ENCODE measurements at regions not wholly inside any gene's neighbourhood (a gene's known extent, or its start where the extent isn't known, plus 50 kb on each side); places are given as distances from the start of the nearest gene placed in this dataset.

DNA sequence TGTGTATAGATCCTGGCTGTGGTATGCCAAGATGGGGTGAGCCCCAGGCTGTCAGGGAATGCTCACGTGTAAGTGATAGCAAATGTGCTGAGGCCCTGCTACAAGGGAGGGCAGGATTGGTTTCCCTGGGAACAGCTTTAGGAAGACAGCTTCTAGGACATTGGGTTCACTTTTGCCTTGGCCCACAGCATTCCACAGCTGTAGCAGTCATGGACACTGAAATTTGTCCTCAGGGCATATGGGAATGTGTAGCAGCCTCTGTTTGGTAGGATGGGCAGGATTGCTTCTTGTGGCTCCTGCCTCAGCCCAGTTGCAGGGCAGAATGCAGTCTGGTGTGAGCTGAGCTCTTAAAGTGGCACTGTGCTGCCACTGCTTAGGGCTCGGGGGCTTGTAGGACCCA lies 1061.7 kb upstream of the WWC1 start (continued):
- TF ChIP-seq CEBPZ (IDR thresholded peaks at IDR 0.05; ENCODE audit: low read depth, low read length) (no peak), MEF2B (IDR thresholded peaks at IDR 0.05; ENCODE audit: partially characterized antibody, poor library complexity, severe bottlenecking) (no peak)

DNA sequence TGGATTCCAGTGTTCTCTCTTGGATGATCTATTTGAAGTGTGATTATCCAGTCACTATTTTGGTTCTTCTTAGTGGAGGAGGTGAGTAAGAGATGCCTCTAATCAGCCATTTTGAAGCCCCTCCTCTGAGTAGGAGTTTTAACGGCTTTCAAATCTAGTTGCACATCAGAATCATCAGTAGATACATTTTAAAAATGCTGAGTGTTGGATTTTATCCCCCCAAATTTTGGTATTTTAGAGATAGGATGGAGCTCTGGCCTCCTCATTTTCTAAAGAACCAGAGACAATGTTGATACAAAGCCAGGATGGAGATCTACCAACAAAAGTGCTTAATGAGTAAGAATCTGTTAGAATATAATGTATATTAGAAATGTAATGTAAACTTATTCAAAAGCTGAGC lies 1061.0 kb upstream of the WWC1 start:
- FAIRE-seq (no peak), ATAC-seq (no peak), DNase-seq (ENCODE audit: low read depth, low spot score) (no peak)
- no TSS peak for BruUV-seq (replicated peaks)
- WGBS (ENCODE audit: insufficient coverage, insufficient replicate concordance, low lambda C conversion rate, missing lambda C conversion rate): 0% methylated on average over 1 of the region's 1 CpG
- ChIA-PET SMC1A (ENCODE audit: uncharacterized antibody, unreplicated experiment) (no interaction called here), RAD21 (ENCODE audit: unreplicated experiment) (no interaction called here), POLR2A (no interaction called here), CTCF (no interaction called here)
- no peak overlapping the region for H3K9ac ChIP-seq (ENCODE audit: control insufficient read depth, insufficient read depth, low read length)
- H3K9me3 ChIP-seq (replicated peaks; ENCODE audit: control insufficient read depth, insufficient read depth, low read length): no peaks in the 10 kb centered on the region; the same call in 2 of the 3 replicates
- no peak overlapping the region for H3K4me3 ChIP-seq
- no peaks in the 10 kb centered on the region for H3K27me3 ChIP-seq (replicated peaks in 1 of 2; ENCODE audit: control insufficient read depth in 2 of 2, insufficient read depth in 2 of 2, low read length in 1 of 2)
- H4K20me1 ChIP-seq (ENCODE audit: control insufficient read depth, insufficient read depth): no peaks in the 10 kb centered on the region
- no peak overlapping the region for H2AFZ ChIP-seq (ENCODE audit: control insufficient read depth, low read depth, low read length)
- no peak overlapping the region for H3K27ac ChIP-seq (ENCODE audit: control insufficient read depth, insufficient read depth)
- in situ Hi-C loops (cut with MboI) (no loop called here), intact Hi-C loops (cut with micrococcal nuclease; ENCODE audit: unreplicated experiment) (no loop called here)
- no peaks in the 10 kb centered on the region for H3K79me2 ChIP-seq (ENCODE audit: control insufficient read depth, insufficient read depth, low read length)
- H3K4me2 ChIP-seq (ENCODE audit: control insufficient read depth, insufficient read depth): no peak overlapping the region
- H3K36me3 ChIP-seq (ENCODE audit: control insufficient read depth in 2 of 2, insufficient read depth in 2 of 2, low read length in 1 of 2): no peaks in the 10 kb centered on the region
- no peaks in the 10 kb centered on the region for H3K4me1 ChIP-seq (ENCODE audit: control insufficient read depth, insufficient read depth, low read length)
- TF ChIP-seq ZZZ3 (IDR thresholded peaks at IDR 0.05; ENCODE audit: control insufficient read depth, insufficient read length, low read depth) (no peak), POLR2A (IDR thresholded peaks at IDR 0.05; ENCODE audit: low read depth, low read length) (no peak), SUPT20H (IDR thresholded peaks at IDR 0.05; ENCODE audit: borderline replicate concordance, control insufficient read depth, low read depth, low read length) (no peak), NR2C2 (IDR thresholded peaks at IDR 0.05; ENCODE audit: borderline replicate concordance, control insufficient read depth, insufficient read length, low read depth) (no peak), RAD51 (IDR thresholded peaks at IDR 0.05) (no peak), SREBF2 (IDR thresholded peaks at IDR 0.05; ENCODE audit: low read length) (no peak), EP300 (IDR thresholded peaks at IDR 0.05; ENCODE audit: borderline replicate concordance in 1 of 2, control insufficient read depth in 1 of 2, low read depth in 2 of 2, low read length in 2 of 2) (no peak), E2F4 (IDR thresholded peaks at IDR 0.05; ENCODE audit: low read depth, low read length) (no peak), TBL1XR1 (IDR thresholded peaks at IDR 0.05; ENCODE audit: low read depth, low read length) (no peak), KAT2A (conservative IDR thresholded peaks at IDR 0.05; ENCODE audit: control insufficient read depth, low read depth, low read length) (no peak), SUZ12 (IDR thresholded peaks at IDR 0.05; ENCODE audit: unreplicated experiment) (no peak), SMAD1 (IDR thresholded peaks at IDR 0.05; ENCODE audit: low read depth, partially characterized antibody) (no peak), MYB (IDR thresholded peaks at IDR 0.05; ENCODE audit: borderline replicate concordance, low read depth, low read length) (no peak)
- TF ChIP-seq, protein P1, sequence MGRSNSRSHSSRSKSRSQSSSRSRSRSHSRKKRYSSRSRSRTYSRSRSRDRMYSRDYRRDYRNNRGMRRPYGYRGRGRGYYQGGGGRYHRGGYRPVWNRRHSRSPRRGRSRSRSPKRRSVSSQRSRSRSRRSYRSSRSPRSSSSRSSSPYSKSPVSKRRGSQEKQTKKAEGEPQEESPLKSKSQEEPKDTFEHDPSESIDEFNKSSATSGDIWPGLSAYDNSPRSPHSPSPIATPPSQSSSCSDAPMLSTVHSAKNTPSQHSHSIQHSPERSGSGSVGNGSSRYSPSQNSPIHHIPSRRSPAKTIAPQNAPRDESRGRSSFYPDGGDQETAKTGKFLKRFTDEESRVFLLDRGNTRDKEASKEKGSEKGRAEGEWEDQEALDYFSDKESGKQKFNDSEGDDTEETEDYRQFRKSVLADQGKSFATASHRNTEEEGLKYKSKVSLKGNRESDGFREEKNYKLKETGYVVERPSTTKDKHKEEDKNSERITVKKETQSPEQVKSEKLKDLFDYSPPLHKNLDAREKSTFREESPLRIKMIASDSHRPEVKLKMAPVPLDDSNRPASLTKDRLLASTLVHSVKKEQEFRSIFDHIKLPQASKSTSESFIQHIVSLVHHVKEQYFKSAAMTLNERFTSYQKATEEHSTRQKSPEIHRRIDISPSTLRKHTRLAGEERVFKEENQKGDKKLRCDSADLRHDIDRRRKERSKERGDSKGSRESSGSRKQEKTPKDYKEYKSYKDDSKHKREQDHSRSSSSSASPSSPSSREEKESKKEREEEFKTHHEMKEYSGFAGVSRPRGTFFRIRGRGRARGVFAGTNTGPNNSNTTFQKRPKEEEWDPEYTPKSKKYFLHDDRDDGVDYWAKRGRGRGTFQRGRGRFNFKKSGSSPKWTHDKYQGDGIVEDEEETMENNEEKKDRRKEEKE (IDR thresholded peaks at IDR 0.05): no peak

Data from GM12878 (cell line).